Tibial nerve (tissue), 4 donors: ENCODE measurements at regions not wholly inside any gene's neighbourhood (a gene's known extent, or its start where the extent isn't known, plus 50 kb on each side); places are given as distances from the start of the nearest gene placed in this dataset.

Experiments
- DNase-seq, 2 donors: peaks; one replicate each; pipeline ENCODE4 v3.0.0-alpha.2; 2019; ENCODE audit warnings: low spot score in 2 of 2
- H3K27ac ChIP-seq, 4 donors: fragments of 200-600 bp; sonication (generic) in 3 of 4; one replicate each; pipeline ENCODE4 v1.5.1; 2017 to 2019; ENCODE audit warnings: mild to moderate bottlenecking in 1 of 4
- H3K27me3 ChIP-seq, 2 donors: fragments of 200-600 bp; sonication (generic) in 1 of 2; one replicate each; pipeline versions ENCODE4 v1.5.1 to v1.6.0; 2017 to 2019
- H3K36me3 ChIP-seq, 3 donors: fragments of 200-600 bp; sonication (generic); one replicate each; pipeline ENCODE4 v1.5.1; 2018 to 2019
- H3K4me1 ChIP-seq, 4 donors: fragments of 200-600 bp; sonication (generic) in 3 of 4; one replicate each; pipeline ENCODE4 v1.5.1; 2017 to 2019
- H3K4me3 ChIP-seq, 4 donors: fragments of 200-600 bp; sonication (generic) in 3 of 4; one replicate each; pipeline ENCODE4 v1.5.1; 2017 to 2019; ENCODE audit warnings: mild to moderate bottlenecking in 1 of 4, moderate library complexity in 1 of 4
- H3K9me3 ChIP-seq, 4 donors: fragments of 200-600 bp; sonication (generic) in 3 of 4; one replicate each; pipeline ENCODE4 v1.5.1; 2017 to 2019
- CTCF ChIP-seq, 5 experiments: fragments of 200-600 bp in 3 of 5; fragments of 450-650 bp in 2 of 5; sonication (generic) in 3 of 5; IDR thresholded peaks; one replicate each; pipeline ENCODE4 v1.5.1; 2016 to 2019; ENCODE audit warnings: antibody characterized with exemption in 5 of 5, mild to moderate bottlenecking in 3 of 5, moderate library complexity in 2 of 5
- EP300 ChIP-seq, 2 donors: sonication (generic); formaldehyde crosslinking; IDR thresholded peaks; one replicate each; pipeline ENCODE4 v1.6.1; 2017; ENCODE audit warnings: antibody characterized with exemption in 2 of 2, mild to moderate bottlenecking in 1 of 2
- POLR2A ChIP-seq, 2 donors: fragments of 450-650 bp; IDR thresholded peaks; one replicate each; pipeline ENCODE4 v1.6.1; 2017; ENCODE audit warnings: antibody characterized with exemption in 2 of 2, mild to moderate bottlenecking in 2 of 2, moderate library complexity in 2 of 2
- WGBS, 2 donors: methylation state at CpG; one replicate each; pipeline ENCODE4 v1.1.5; 2018; 5-methylcytosine and 5-hydroxymethylcytosine counted together

DNA sequence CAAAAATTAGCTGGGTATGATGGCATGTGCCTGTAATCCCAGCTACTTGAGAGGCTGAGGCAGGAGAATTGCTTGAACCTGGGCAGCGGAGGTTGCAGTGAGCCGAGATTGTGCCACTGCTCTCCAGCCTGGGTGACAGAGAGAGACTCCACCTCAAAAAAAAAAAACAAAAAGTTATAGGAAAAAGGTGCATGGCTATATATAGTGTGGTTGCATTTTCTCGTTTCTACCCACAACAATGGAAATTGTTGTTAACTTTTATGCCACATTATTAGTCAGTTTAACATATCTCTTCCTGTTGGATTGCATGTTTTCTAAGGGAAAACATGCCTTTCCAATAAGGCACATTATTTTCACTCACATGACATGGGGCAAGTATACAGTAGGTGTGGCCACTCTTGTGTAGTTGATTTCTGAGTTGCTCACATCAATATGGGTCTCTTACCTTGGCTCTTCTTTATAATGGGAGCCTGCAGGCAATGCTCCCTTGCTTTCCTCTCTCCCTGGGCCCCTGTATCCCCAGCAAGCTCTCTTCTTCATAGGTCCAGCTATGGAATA, 610.0 kb downstream of the RNF144A start:
- no peak for TF ChIP-seq EP300 (IDR thresholded peaks at IDR 0.05)
- TF ChIP-seq POLR2A (IDR thresholded peaks at IDR 0.05), result no peak
- no peak for TF ChIP-seq CTCF (IDR thresholded peaks at IDR 0.05)
- 77 to 80% methylated on average over 3 of the region's 3 CpGs for WGBS, 2 donors

DNA sequence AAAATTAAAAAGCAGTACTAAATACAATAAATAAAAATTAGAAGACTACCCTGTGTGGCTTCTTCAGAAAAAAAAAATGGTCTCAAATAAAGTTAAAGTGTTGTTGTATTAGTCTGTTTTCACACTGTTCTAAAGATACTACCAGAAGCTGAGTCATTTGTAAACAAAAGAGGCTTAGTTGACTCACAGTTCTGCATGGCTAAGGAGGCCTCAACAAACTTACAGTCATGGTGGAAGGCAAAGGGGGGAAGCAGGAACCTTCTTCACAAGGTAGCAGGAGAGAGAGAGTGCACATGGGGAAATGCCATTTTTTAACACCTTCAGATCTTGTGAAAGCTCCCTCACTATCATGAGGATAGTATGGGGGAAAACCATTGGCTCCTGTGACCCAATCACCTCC, 612.8 kb downstream of the RNF144A start:
- Histone ChIP-seq H3K27ac (no peak overlapping the region), H3K36me3 (no peaks in the 10 kb centered on the region), H3K4me1 (no peaks in the 10 kb centered on the region), H3K27me3 (no peaks in the 10 kb centered on the region), H3K4me3 (no peak overlapping the region), H3K9me3 (peaks cover 0 to 22% (median 0%) of the 10 kb centered on the region in 4 donors)
- DNase-seq, result no peak
- TF ChIP-seq POLR2A (IDR thresholded peaks at IDR 0.05), result no peak
- TF ChIP-seq EP300 (IDR thresholded peaks at IDR 0.05), result no peak
- TF ChIP-seq CTCF (IDR thresholded peaks at IDR 0.05), result no peak

More for the DNA sequence above, 610.0 kb downstream of the RNF144A start:
- Histone ChIP-seq H3K27me3 (no peaks in the 10 kb centered on the region), H3K4me1 (no peaks in the 10 kb centered on the region), H3K36me3 (no peaks in the 10 kb centered on the region), H3K4me3 (no peak overlapping the region), H3K27ac (no peak overlapping the region), H3K9me3 (peaks cover 0 to 22% (median 0%) of the 10 kb centered on the region in 4 donors)
- no peak for DNase-seq

DNA sequence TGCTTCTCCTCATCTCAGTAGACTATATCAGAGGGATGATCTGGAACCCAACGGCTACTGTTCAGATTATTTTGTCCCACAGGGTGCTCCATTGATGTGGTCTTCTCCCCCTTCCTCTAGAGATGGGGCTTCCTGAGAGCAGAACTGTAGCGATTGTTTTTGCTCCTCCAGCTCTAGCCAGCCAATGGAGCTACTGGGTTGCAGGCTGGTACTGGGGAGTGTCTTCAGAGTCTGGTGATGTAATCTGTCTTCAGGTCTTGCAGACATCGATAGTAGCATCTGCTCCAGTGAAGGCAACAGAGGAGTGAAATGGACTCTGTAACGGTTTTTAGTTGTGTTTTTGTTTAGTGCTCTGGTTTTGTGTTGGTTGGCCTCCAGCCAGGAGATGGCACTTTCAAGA, 621.9 kb downstream of the RNF144A start:
- H3K4me1 ChIP-seq, result no peaks in the 10 kb centered on the region
- TF ChIP-seq EP300 (IDR thresholded peaks at IDR 0.05) (no peak), CTCF (IDR thresholded peaks at IDR 0.05) (no peak), POLR2A (IDR thresholded peaks at IDR 0.05) (no peak)
- H3K4me3 ChIP-seq, result no peak overlapping the region
- WGBS, 2 donors, result 81 to 89% methylated on average over 4 of the region's 4 CpGs
- DNase-seq, result no peak
- no peaks in the 10 kb centered on the region for H3K9me3 ChIP-seq
- no peak overlapping the region for H3K27ac ChIP-seq
- H3K27me3 ChIP-seq, result no peaks in the 10 kb centered on the region
- H3K36me3 ChIP-seq, result no peaks in the 10 kb centered on the region

DNA sequence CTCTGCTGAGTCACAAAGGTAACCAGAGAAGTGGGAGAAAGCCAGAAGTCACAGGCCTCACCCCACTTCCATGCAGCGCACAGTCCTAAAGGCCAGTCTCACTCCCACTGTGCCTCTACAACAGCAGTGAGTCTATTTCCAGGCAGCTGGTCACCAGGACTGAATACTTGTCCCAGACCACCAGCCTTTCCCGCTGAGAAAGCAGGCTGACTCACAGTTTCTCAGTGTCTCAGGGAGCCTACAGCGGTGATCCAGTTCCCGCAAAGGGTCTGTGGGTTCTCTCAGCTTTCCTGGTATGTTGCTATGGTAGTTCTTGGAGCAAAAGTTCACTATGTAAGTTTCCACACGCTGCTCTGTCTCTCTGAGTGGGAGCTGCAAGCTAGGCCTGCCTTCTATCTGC, 622.5 kb downstream of the RNF144A start:
- no peak for TF ChIP-seq POLR2A (IDR thresholded peaks at IDR 0.05)
- TF ChIP-seq EP300 (IDR thresholded peaks at IDR 0.05), result no peak
- TF ChIP-seq CTCF (IDR thresholded peaks at IDR 0.05), result no peak
- no peaks in the 10 kb centered on the region for H3K9me3 ChIP-seq
- WGBS, 2 donors, result 84 to 92% methylated on average over 5 of the region's 5 CpGs
- H3K4me1 ChIP-seq, result no peaks in the 10 kb centered on the region
- no peak overlapping the region for H3K4me3 ChIP-seq
- no peaks in the 10 kb centered on the region for H3K36me3 ChIP-seq
- H3K27ac ChIP-seq, result no peak overlapping the region
- no peak for DNase-seq
- H3K27me3 ChIP-seq, result no peaks in the 10 kb centered on the region

DNA sequence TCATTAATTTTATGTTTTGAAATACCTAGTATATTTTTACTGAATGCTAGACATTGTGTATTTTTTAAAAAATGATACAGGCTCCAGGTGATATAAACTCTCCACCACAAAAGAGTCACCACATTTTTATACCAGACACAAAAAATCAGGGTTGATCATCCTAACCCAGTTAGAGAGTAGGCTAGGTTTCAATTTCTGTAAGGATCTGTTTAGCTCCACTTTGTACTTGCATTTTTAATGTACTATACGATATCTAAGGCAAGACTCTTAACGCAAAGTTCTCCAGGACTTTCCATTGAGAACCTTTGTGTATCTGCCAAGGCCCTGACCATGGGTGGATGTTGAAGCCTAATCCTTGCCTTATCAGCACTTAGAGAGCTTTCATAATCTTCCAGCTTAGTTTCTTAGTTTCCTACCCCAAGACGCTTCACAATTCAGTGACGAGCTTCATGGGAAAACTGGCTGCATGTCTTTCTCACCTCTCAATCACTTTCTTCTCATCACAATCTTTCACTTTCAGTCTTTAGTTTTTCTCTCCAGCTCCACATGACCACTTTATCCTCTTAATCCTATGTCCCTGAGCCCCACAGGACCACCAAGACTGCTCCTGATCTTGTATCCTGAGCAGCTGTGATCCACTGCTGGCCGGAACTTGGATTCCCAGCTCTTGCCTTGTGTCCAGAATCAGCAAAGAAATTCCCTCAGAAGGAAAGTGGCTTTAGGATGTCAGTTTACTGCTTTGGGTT, 635.8 kb downstream of the RNF144A start:
- H3K27me3 ChIP-seq, result no peaks in the 10 kb centered on the region

More for the DNA sequence above, 635.8 kb downstream of the RNF144A start:
- TF ChIP-seq POLR2A (IDR thresholded peaks at IDR 0.05) (no peak), EP300 (IDR thresholded peaks at IDR 0.05) (no peak), CTCF (IDR thresholded peaks at IDR 0.05) (no peak)
- no peak overlapping the region for H3K27ac ChIP-seq
- no peak for DNase-seq
- no peaks in the 10 kb centered on the region for H3K36me3 ChIP-seq
- H3K9me3 ChIP-seq, result no peaks in the 10 kb centered on the region
- WGBS, 2 donors, result 75 to 77% methylated on average over 4 to 5 of the region's 5 CpGs
- H3K4me1 ChIP-seq, result no peaks in the 10 kb centered on the region
- H3K4me3 ChIP-seq, result no peak overlapping the region
